Stimulated activated CD4-positive, alpha-beta T cell treated with anti-CD3 and anti-CD28 coated beads, Interleukin-4, amount 100 ng/mL, for 48 hours (primary cell): ENCODE measurements at regions not wholly inside any gene's neighbourhood (a gene's known extent, or its start where the extent isn't known, plus 50 kb on each side); places are given as distances from the start of the nearest gene placed in this dataset.

Source experiments
- DNase-seq, 2 donors: peaks; one replicate each; pipeline ENCODE4 v3.0.0-alpha.2; 2020; ENCODE audit warnings: low read depth in 2 of 2

GRCh38 chr6:129778793-129779192, 68.8 kb upstream of the ARHGAP18 start:
- DNase-seq: no peak

- no peak for DNase-seq
Measured at GRCh38 chr6:129777371-129777770, 67.4 kb upstream of the ARHGAP18 start.

- DNase-seq: no peak
Measured at GRCh38 chr6:129776542-129777330, 66.8 kb upstream of the ARHGAP18 start.

DNA sequence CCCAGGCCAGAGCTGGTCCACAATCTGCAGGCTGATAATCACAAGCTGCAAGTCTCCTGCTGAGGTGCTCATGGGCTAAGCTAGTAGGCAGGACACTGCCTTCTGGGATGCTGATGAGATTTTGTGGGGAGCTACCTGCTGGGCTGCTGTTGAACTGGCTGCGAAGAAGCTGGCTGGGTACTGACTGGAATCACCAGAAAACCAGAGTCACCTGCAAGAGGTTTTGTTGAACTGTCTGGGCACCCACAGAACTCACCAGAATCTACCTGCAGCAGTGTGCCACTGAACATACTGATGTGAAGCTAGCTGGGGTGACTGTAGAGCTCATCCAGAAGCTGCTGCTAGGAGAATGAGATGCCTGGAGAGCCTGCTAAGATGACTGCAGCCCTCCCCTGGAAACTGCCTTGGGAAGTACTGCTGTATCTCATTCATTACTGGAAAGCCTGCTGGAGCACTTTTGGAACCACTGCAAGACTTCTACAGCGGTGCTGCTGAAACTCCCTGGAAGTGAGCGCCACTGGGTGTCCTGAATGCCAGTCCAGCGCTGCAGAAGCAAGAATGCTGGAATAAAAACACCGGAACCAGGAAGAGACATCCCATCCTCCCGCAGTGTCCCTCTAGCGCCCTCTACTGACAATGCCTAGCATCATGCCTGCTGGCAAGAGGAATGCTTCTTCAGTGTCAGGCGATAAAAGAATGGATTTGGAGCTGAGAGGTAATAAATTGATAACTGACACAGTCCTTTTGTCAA, 64.9 kb upstream of the ARHGAP18 start:
- DNase-seq: peak; percentile 42 to 55

DNA sequence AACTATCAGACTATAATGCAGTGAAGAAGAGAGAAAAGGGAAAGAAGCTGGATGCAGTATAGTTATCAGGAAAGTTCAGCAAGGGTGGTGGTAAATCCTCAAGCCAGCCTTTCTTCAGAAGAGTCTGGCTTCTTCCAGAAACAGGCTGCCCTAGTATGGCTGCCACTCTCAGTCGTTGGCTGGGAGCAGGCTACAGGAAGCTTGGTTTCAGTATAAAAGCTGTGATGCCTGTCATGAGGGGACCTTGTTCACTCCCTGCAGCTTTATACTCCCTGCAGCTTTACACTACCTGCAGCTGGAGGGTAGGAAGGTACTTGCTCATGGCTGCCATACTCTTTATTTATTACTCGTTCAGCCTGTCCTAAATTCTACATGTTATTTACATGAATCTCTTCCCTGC, 63.3 kb upstream of the ARHGAP18 start:
- no peak for DNase-seq

DNA sequence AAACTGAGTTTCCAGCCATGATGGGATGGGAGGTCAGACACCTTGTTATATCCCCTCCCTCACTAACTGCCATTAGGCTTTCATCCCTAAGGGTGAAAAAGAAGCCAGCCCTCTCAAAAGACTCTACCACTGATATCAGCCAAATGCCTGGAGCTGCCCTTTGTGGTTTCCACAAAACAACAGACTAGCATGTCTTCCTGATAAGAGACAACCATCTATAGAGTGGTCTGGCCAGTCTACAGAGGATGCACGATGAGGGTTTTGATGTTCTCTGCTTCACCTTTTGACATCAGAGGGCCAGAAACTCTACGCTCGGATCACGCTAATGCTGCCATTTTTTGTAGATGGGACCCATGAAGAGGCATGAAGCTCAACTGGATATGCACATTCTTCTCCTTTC, 61.7 kb upstream of the ARHGAP18 start:
- no peak for DNase-seq

GRCh38 chr6:129767776-129768485, 58.0 kb upstream of the ARHGAP18 start:
- no peak for DNase-seq

DNA sequence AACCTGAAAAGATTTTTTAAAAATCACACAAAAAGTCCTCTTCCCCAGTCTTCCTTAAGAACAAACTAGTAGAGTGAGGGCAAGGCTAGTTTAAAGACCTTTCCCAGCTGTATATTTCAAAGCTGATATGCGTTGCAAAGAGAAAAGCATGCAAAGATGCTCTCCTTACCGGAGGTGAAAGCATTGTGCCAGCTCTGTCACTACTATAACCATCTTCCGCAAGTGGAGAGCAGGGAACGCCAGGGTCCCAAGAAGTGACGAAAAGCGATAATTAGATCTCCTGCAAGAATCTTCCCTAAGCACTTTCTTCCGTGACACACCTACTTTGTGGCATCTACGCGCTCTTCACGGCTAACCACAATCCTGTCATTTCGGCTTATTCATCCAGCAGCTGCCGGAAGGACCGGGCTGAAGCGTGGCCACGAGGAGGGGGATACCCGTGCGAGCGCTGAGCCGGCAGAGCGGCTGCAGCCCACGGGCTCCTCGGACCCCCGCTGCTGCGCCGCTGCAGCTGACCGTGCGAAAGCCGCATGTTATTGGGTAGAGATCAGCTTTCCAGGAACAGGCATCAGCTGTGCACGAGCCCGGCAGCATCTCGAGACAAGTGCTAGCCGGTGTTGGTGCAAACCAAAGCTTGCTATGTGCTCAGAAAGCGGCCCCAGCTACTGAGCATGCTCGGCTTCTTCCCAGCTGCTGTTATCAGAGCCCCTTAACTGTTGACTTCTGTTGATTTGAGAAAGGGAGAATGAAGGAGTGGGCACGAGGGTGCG, 57.2 kb upstream of the ARHGAP18 start:
- DNase-seq: peak; percentile 32 to 55

DNA sequence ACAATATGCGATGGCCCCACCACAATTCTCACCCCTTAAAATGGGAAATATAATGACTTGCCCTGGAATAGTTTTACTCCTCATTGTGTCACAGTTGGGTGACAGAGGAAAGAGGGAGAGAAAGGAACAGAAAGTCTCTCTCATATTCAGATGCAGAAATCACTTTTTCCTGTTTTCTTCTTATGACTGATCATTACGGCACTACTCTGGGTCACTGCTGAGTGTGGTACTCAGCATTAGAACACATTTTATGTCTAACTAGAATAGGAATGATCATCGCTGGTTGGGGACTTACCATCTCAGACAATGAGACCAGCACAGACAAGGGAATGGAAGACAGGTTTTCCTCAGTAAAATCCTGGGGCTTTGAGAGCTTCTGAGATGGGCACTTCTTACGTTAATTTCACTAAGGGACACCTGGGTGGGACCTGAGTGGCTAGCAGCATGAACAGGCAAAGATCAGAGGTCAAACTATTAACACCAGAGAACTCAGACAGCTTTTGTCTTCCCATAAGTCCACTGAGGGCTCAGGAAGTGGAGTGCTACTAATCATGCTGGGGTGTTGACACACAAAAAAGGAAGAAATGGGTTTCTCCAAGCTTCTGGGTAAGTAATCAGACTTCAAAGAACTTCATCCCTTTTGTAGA, 54.9 kb upstream of the ARHGAP18 start:
- DNase-seq: no peak

DNA sequence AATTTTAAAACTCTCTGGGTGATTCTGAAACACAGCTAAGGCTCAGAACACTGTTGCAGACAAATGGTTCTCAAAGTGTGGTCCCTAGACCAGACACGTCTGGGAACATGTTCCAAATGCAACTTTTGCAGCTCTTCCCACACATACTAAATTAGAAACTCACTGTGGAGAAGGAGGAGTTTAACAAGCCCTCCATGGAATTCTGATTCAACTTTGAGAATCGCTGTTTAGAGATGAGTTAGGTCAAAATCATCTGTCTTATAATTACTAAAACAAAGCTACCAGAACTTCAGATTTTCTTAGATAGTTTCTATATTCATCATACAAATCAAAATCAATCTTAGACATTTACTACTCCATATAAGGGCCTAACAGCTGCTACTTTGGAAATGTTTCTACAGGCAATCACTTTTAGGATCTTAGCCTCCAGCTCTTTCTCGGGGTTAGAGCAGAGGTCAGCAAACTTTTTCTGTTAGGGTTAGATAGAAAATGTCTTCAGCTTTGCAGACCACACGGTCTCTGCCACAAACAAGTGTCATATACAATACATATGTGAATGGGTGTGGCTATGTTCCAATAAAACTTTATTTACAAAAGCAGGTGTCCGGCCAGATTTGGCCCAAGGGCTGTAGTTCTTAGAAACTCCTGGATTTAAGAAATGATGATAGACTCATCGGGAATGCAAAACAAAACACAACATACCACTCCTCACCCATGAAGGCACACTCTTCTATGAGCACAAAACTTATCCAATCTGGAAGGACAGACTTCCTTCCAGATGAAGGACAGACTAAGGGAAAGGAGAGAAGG, 50.0 kb upstream of the ARHGAP18 start:
- DNase-seq: no peak
